Astrocyte of the spinal cord (primary cell): ENCODE measurements at regions not wholly inside any gene's neighbourhood (a gene's known extent, or its start where the extent isn't known, plus 50 kb on each side); places are given as distances from the start of the nearest gene placed in this dataset.
"Not testable (repeated sequence)": the region's sequence is repeated elsewhere in the genome, so short reads cannot be mapped to it uniquely, and the experiment has no call there.

Experiments used
- DNase-seq: peaks from one replicate; pipeline ENCODE4 v3.0.0; 2011; ENCODE audit warnings: low read depth, low spot score
- H3K4me3 ChIP-seq: 2 replicates; pipeline ENCODE4 v1.5.1; 2011; ENCODE audit warnings: low read depth, mild to moderate bottlenecking, low read length, moderate library complexity
- CTCF ChIP-seq: IDR thresholded peaks from 2 replicates; pipeline ENCODE4 v1.5.1; 2012; ENCODE audit warnings: low read depth, mild to moderate bottlenecking, low read length, inconsistent platforms
- in situ Hi-C: cut with HindIII; loops from 2 replicates; pipeline ENCODE4 v1.10.0; 2017; ENCODE audit warnings: low sequenced_read_pairs

GRCh38 chr12:45509187-45509586 lies 220.3 kb upstream of the ARID2 start:
- in situ Hi-C loops: no loop called here
- DNase-seq: no peak
- no peak for TF ChIP-seq CTCF
- no peak overlapping the region for H3K4me3 ChIP-seq

- no peak for TF ChIP-seq CTCF
- in situ Hi-C loops: no loop called here
- H3K4me3 ChIP-seq: no peak overlapping the region
- DNase-seq: no peak
Observed at GRCh38 chr12:45509621-45510020, 219.9 kb upstream of the ARID2 start.

GRCh38 chr12:45517381-45517780 lies 212.1 kb upstream of the ARID2 start:
- DNase-seq: no peak
- in situ Hi-C loops: no loop called here
- no peak for TF ChIP-seq CTCF
- H3K4me3 ChIP-seq: no peak overlapping the region

GRCh38 chr12:45518291-45519235 lies 210.9 kb upstream of the ARID2 start:
- no peak overlapping the region for H3K4me3 ChIP-seq
- TF ChIP-seq CTCF: no peak
- in situ Hi-C loops: no loop called here
- DNase-seq: no peak

GRCh38 chr12:45522227-45522626 lies 207.3 kb upstream of the ARID2 start:
- H3K4me3 ChIP-seq: no peak overlapping the region
- in situ Hi-C loops: no loop called here
- no peak for DNase-seq
- TF ChIP-seq CTCF: no peak

GRCh38 chr12:45526823-45527222 lies 202.7 kb upstream of the ARID2 start:
- in situ Hi-C loops, H3K4me3 ChIP-seq, DNase-seq: not testable (repeated sequence)

GRCh38 chr12:45532113-45532512 lies 197.4 kb upstream of the ARID2 start:
- H3K4me3 ChIP-seq: no peak overlapping the region
- DNase-seq: no peak
- in situ Hi-C loops: no loop called here
- no peak for TF ChIP-seq CTCF
